Prostate gland (tissue), 2 donors: ENCODE measurements at regions not wholly inside any gene's neighbourhood (a gene's known extent, or its start where the extent isn't known, plus 50 kb on each side); places are given as distances from the start of the nearest gene placed in this dataset.

ENCODE experiments used
- DNase-seq: peaks from one replicate; pipeline ENCODE4 v3.0.0-alpha.2; 2019; ENCODE audit warnings: low spot score
- H3K27ac ChIP-seq, 2 donors: fragments of 200-600 bp; sonication (generic); 2 replicates each; pipeline ENCODE4 v1.5.1; 2017 to 2019
- H3K27me3 ChIP-seq: fragments of 200-600 bp; sonication (generic); replicated peaks from 2 replicates; pipeline ENCODE4 v1.5.1; 2019; ENCODE audit not compliant: insufficient read depth
- H3K36me3 ChIP-seq, 2 donors: fragments of 200-600 bp; sonication (generic); 1 replicate in 1 of 2; 2 replicates in 1 of 2; pipeline versions ENCODE4 v1.5.1 to v1.8.1; 2017 to 2019
- H3K4me1 ChIP-seq: fragments of 200-600 bp; sonication (generic); replicated peaks from 2 replicates; pipeline ENCODE4 v1.5.1; 2019
- H3K4me3 ChIP-seq, 2 donors: fragments of 200-600 bp; sonication (generic); 2 replicates each; pipeline ENCODE4 v1.5.1; 2017 to 2019
- H3K9me3 ChIP-seq: fragments of 200-600 bp; sonication (generic); 2 replicates; pipeline ENCODE4 v1.5.1; 2017
- POLR2A ChIP-seq: fragments of 450-650 bp; IDR thresholded peaks from one replicate; pipeline ENCODE4 v1.6.1; 2016; ENCODE audit warnings: antibody characterized with exemption, mild to moderate bottlenecking
- POLR2AphosphoS5 ChIP-seq: sonication (generic); formaldehyde crosslinking; IDR thresholded peaks from one replicate; pipeline ENCODE4 v1.6.1; 2017; ENCODE audit warnings: antibody characterized with exemption
- WGBS: methylation state at CpG from one replicate; pipeline ENCODE4 v1.1.5; 2018; 5-methylcytosine and 5-hydroxymethylcytosine counted together
- intact Hi-C: fragments of 100-400 bp; cut with DNase I; formaldehyde crosslinking; loops from one replicate; pipeline ENCODE4 v1.14.2; 2022
- TF ChIP-seq, protein P1 (sequence below), 4 experiments: fragments of 200-600 bp in 2 of 4; fragments of 450-650 bp in 2 of 4; sonication (generic) in 2 of 4; IDR thresholded peaks; 1 replicate in 3 of 4; 2 replicates in 1 of 4; pipeline ENCODE4 v1.5.1; 2016 to 2019; ENCODE audit warnings: antibody characterized with exemption in 4 of 4, mild to moderate bottlenecking in 2 of 4, moderate library complexity in 2 of 4

DNA sequence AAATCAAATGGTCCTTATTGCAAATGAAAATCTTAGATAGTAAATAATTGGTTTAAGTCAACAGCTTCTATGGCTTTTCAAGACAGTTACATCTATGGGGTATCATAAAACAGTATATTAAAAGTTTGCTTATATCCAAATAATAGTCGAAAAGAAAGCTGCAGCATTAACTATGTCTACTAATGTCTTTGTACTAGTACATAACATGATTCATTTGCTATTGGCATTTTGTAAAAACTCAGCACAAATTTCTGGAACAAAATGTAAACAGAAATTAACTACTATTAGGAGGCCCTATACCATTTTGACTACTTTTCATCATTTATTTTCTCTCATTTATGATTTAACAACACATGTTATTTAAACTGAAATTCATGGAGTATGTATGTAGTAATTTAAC, 1435.2 kb upstream of the PRR20A start:
- DNase-seq: no peak
- 53% methylated on average over 1 of the region's 1 CpG for WGBS
- H3K9me3 ChIP-seq: no peaks in the 10 kb centered on the region
- H3K4me1 ChIP-seq: no peaks in the 10 kb centered on the region
- H3K27ac ChIP-seq: no peak overlapping the region
- H3K27me3 ChIP-seq: no peaks in the 10 kb centered on the region
- no peak overlapping the region for H3K4me3 ChIP-seq
- no peak for TF ChIP-seq POLR2A
- TF ChIP-seq POLR2AphosphoS5: no peak
- TF ChIP-seq, protein P1, sequence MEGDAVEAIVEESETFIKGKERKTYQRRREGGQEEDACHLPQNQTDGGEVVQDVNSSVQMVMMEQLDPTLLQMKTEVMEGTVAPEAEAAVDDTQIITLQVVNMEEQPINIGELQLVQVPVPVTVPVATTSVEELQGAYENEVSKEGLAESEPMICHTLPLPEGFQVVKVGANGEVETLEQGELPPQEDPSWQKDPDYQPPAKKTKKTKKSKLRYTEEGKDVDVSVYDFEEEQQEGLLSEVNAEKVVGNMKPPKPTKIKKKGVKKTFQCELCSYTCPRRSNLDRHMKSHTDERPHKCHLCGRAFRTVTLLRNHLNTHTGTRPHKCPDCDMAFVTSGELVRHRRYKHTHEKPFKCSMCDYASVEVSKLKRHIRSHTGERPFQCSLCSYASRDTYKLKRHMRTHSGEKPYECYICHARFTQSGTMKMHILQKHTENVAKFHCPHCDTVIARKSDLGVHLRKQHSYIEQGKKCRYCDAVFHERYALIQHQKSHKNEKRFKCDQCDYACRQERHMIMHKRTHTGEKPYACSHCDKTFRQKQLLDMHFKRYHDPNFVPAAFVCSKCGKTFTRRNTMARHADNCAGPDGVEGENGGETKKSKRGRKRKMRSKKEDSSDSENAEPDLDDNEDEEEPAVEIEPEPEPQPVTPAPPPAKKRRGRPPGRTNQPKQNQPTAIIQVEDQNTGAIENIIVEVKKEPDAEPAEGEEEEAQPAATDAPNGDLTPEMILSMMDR (IDR thresholded peaks at IDR 0.05): no peak
- intact Hi-C loops: no loop called here
- no peaks in the 10 kb centered on the region for H3K36me3 ChIP-seq

DNA sequence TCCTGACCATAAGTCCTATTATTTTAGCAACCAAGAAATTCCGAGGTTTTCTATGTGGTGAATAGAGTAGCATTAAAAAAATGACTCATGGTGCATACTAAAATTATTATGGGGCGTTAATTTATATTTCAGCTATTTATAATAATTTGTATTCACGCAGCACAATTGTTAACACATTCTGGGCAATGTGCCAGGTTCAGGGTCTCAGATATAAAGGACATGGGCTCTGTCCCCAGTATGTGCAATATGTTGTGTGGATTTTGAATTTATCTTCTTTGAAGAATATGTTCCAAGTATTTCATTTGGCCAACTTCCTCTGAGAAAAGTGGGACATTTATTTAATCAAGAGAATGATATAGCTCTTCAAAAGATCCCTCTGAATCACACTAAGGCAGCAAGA, 1434.7 kb upstream of the PRR20A start:
- no peak for DNase-seq
- intact Hi-C loops: no loop called here
- 65% methylated on average over 3 of the region's 3 CpGs for WGBS
- Histone ChIP-seq H3K36me3 (no peaks in the 10 kb centered on the region), H3K9me3 (no peaks in the 10 kb centered on the region), H3K27ac (no peak overlapping the region), H3K4me1 (no peaks in the 10 kb centered on the region), H3K27me3 (no peaks in the 10 kb centered on the region), H3K4me3 (no peak overlapping the region)
- TF ChIP-seq, protein P1 (IDR thresholded peaks at IDR 0.05): no peak
- no peak for TF ChIP-seq POLR2A
- TF ChIP-seq POLR2AphosphoS5: no peak

DNA sequence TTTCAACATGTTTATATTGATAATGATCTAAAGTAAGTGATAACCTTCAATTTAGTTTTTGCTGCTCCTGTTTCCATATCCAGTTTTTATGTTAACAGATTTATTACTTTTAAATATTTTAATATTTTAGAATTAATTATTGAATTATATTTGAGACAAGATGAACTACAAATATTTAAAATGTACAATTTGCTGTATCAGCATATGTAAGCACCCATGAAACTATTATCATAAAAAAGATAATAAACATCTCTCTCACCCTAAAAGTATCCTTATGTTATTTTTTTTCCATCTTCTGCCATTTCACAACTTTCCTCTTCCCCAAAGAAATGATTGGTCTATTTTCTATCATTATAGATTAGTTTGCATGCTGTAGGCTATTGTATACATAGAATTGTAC, 1426.6 kb upstream of the PRR20A start:
- H3K9me3 ChIP-seq: no peaks in the 10 kb centered on the region
- H3K4me1 ChIP-seq: no peaks in the 10 kb centered on the region
- H3K27me3 ChIP-seq: no peaks in the 10 kb centered on the region
- no peak for DNase-seq
- TF ChIP-seq POLR2AphosphoS5: no peak
- no peak for TF ChIP-seq POLR2A
- TF ChIP-seq, protein P1 (IDR thresholded peaks at IDR 0.05): no peak
- intact Hi-C loops: no loop called here
- no peak overlapping the region for H3K4me3 ChIP-seq
- no peak overlapping the region for H3K27ac ChIP-seq
- H3K36me3 ChIP-seq: no peaks in the 10 kb centered on the region

DNA sequence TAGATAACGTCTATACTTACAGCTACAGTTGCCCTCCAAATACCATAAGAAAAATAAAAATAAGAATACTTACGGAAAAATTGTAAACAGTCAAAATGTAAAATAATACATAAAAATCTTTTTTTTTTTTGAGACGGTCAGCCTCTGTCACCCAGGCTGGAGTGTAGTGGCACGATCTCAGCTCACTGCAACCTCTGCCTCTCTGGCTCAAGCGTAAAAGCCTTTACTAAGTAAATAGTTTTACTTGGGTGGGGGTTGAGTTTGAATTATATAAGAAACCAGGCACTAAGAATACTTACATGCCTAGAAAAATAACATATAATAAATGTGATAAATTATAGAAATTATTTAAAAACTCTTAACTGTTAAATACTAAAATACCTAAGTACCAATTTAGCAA, 1413.0 kb upstream of the PRR20A start:
- 72% methylated on average over 5 of the region's 5 CpGs for WGBS
- no peaks in the 10 kb centered on the region for H3K4me1 ChIP-seq
- intact Hi-C loops: no loop called here
- no peaks in the 10 kb centered on the region for H3K9me3 ChIP-seq
- no peak overlapping the region for H3K27ac ChIP-seq
- H3K4me3 ChIP-seq: no peak overlapping the region
- DNase-seq: no peak
- H3K27me3 ChIP-seq: no peaks in the 10 kb centered on the region
- TF ChIP-seq POLR2AphosphoS5 (no peak), POLR2A (no peak)
- TF ChIP-seq, protein P1 (IDR thresholded peaks at IDR 0.05): no peak
- H3K36me3 ChIP-seq: no peaks in the 10 kb centered on the region

DNA sequence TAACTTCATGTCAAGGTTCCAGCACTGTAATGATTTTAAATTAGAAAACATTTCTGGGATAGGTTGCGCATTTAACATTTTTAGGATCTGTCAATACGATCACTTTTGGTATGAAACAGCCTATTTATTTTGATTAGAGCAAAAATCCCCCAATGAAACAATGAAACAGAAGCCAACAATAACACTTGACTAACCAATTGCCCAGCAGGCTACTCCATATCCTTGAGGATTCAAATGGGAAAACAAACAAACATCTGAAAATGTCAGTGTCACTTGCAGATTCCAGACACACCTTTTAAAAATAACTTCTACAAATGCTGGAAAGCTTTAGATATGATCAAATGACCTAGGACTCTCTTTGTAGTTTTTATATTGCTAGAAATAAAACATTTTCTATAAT, 1412.5 kb upstream of the PRR20A start:
- Histone ChIP-seq H3K36me3 (no peaks in the 10 kb centered on the region), H3K4me3 (no peak overlapping the region), H3K27ac (no peak overlapping the region), H3K27me3 (no peaks in the 10 kb centered on the region), H3K9me3 (no peaks in the 10 kb centered on the region), H3K4me1 (no peaks in the 10 kb centered on the region)
- intact Hi-C loops: no loop called here
- TF ChIP-seq, protein P1 (IDR thresholded peaks at IDR 0.05): no peak
- TF ChIP-seq POLR2A: no peak
- TF ChIP-seq POLR2AphosphoS5: no peak
- WGBS: 96% methylated on average over 2 of the region's 2 CpGs
- DNase-seq: no peak
